ENCODE measurements at regions not wholly inside any gene's neighbourhood (a gene's known extent, or its start where the extent isn't known, plus 50 kb on each side); places are given as distances from the start of the nearest gene placed in this dataset.

DNA sequence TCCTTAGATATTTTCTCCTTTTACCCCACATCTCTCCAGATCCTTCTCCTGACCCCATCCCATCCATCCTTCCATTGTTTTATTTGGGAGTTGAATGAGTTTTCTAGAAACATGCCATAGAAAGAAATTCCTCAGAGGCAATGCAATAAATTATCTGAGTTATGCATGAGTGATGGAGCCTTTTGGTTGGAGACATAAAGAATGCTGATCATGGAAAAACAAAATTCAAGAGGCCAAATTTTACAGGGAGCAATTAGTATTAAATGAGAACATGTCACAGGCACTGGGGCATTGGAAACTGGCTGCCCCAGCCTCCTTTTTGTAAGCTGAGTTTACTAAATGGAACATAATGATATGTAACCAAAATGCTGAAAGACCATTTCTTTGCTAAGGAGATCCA lies 74.2 kb upstream of the LCLAT1 start:
- TF ChIP-seq CTCF (conservative IDR thresholded peaks at IDR 0.05; ENCODE audit: low read length) (no peak), EZH2phosphoT487 (IDR thresholded peaks at IDR 0.05; ENCODE audit: borderline replicate concordance, low read depth, low read length) (no peak)
